ENCODE measurements at regions not wholly inside any gene's neighbourhood (a gene's known extent, or its start where the extent isn't known, plus 50 kb on each side); places are given as distances from the start of the nearest gene placed in this dataset.
"Not testable (repeated sequence)": the region's sequence is repeated elsewhere in the genome, so short reads cannot be mapped to it uniquely, and the experiment has no call there.

DNA sequence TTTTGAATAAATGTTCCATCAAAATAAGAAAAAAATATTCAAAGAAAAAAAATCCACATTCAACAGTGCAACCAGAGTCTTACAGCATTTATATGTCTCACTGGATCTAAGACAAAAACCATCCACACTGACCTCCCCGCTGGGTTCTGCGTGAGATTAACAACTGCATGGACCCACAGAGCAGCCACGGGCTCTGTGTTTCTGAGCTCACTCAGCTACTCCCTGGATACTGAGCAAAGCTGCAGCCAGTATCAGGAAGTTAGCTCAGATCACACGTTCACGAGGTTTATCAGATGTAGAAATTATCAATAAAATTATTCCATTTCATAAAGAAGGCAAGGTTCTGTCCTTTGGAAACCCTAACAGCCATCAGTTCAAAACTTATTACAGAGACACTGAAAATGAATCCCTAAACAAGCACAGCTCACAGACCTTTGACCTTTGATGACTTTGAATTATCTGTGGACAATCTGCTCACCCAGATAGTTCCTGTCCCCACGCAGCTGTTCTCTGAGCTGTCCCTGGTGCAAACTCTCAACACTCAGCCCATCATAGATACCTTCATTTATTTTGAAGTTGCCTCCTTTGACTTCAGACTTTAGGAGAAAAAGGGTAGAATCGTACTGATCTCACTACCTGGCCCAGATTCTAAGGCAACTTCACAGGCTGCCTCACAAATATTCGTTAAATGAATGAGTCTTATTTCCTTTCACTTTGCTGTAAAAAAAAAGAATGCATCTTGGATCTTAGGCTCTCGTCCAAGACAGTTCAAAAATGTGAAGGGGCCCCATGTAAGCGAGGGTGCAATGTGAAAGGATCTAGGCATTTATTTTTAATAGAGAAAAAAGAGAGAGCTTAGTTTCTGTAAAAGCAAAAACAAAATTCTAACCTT lies 67.7 kb upstream of the SVIL start:
- TF ChIP-seq, protein P1, sequence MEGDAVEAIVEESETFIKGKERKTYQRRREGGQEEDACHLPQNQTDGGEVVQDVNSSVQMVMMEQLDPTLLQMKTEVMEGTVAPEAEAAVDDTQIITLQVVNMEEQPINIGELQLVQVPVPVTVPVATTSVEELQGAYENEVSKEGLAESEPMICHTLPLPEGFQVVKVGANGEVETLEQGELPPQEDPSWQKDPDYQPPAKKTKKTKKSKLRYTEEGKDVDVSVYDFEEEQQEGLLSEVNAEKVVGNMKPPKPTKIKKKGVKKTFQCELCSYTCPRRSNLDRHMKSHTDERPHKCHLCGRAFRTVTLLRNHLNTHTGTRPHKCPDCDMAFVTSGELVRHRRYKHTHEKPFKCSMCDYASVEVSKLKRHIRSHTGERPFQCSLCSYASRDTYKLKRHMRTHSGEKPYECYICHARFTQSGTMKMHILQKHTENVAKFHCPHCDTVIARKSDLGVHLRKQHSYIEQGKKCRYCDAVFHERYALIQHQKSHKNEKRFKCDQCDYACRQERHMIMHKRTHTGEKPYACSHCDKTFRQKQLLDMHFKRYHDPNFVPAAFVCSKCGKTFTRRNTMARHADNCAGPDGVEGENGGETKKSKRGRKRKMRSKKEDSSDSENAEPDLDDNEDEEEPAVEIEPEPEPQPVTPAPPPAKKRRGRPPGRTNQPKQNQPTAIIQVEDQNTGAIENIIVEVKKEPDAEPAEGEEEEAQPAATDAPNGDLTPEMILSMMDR (IDR thresholded peaks at IDR 0.05; ENCODE audit: low read depth, low read length) = no peak

DNA sequence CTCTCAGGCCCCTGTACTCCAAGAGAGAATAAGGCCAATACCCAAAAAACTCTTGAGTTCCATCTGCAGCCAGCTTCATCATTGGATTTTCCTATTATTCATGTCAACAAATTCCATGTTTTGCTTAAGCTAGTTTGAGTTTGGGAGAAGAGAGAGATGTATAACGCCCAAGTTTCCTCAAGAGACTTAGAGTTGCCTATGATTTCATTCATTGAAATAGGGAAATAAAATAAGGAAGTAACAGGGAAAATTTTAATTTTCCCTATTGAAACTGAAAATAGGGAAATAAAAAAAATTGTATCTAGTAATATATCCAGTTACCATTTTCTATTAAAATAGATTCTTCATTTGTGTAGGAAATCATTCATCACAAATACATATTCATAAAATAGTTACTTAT lies 66.5 kb upstream of the SVIL start:
- TF ChIP-seq, protein P1 (IDR thresholded peaks at IDR 0.05; ENCODE audit: low read depth, low read length) = no peak
- H3K4me3 ChIP-seq (ENCODE audit: low read depth, low read length) = no peak overlapping the region

More for the DNA sequence above, 67.7 kb upstream of the SVIL start:
- no peak overlapping the region for H3K4me3 ChIP-seq (ENCODE audit: low read depth, low read length)

DNA sequence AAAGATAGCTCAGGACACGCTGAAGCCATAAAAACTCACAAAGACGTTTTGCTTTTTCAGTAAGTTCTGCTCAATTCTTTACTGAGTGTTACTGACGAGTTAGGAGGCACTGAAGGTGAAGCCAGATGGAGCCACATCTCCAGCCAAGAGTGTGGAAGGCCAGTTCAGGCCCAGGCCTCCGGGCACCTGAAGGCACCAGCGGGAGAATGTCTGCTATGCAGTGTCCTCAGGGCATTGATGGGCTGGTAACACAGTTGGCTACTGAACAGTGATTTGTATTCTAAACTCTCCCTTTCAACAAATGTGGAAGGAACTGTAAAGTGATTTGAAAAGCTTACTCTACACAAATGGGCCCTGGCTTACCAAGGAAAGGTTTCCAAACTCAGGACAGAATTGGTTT lies 64.8 kb upstream of the SVIL start:
- H3K4me3 ChIP-seq (ENCODE audit: low read depth, low read length) = no peak overlapping the region
- TF ChIP-seq, protein P1 (IDR thresholded peaks at IDR 0.05; ENCODE audit: low read depth, low read length) = no peak

DNA sequence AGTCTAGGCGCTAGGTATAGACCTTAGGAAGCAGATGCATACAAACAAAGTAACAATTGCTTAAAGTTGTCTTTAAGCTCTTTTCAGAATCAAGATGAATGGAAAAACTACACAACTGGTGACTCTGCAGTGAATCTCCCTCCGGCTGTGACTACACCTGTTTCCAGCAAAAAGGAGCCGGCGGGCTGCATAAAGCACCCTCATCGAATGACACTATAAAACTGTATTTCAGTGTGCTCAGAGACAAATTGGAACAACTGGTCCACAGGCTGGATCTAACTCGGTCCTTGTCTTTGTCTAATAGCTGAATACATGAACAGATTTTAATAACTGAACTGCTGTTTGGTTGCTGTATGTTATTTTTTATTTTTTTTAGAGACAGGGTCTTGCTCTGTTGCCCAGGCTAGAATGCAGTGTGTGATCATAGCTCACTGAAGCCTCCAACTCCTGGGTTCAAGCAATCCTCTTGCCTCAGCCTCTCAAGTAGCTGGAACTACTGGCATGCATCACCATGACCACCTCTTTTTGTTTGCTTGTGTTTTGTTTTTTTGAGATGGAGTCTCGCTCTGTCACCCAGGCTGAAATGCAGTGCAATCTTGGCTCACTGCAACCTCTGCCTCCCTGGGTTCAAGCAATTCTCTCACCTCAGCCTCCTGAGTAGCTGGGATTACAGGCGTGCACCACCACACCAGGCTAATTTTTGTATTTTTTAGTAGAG lies 64.2 kb upstream of the SVIL start:
- TF ChIP-seq, protein P1 (IDR thresholded peaks at IDR 0.05; ENCODE audit: low read depth, low read length) = no peak
- H3K4me3 ChIP-seq (ENCODE audit: low read depth, low read length) = no peak overlapping the region

DNA sequence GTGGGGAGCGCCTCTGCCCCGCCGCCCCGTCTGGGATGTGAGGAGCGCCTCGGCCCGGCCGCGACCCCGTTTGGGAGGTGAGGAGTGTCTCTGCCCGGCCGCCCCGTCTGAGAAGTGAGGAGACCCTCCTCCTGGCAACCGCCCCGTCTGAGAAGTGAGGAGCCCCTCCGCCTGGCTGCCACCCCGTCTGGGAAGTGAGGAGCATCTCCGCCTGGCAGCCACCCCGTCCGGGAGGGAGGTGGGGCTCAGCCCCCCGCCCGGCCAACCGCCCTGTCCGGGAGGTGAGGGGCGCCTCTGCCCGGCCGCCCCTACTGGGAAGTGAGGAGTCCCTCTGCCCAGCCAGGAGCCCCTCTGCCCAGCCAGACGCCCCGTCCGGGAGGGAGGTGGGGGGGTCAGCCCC lies 61.8 kb upstream of the SVIL start:
- H3K4me3 ChIP-seq (ENCODE audit: low read depth, low read length) = not testable (repeated sequence)

DNA sequence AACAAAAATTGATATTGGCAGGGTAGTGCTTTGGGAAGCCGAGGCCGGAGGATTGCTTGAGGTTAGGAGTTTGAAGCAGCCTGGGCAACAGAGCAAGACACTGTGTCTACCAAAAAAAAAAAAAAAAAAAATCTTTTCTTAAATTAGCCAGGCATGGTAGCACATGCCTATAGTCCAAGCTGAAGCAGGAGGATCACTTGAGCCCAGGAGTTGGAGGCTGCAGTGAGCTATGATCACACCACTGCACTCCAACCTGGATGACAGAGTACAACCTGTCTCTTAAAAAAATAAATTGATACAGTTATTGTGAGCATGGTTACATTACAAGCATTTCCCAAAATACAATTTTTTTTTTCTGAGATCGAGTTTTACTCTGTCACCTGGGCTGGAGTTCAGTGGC lies 59.4 kb upstream of the SVIL start:
- no peak overlapping the region for H3K4me3 ChIP-seq (ENCODE audit: low read depth, low read length)
- TF ChIP-seq, protein P1 (IDR thresholded peaks at IDR 0.05; ENCODE audit: low read depth, low read length) = no peak

DNA sequence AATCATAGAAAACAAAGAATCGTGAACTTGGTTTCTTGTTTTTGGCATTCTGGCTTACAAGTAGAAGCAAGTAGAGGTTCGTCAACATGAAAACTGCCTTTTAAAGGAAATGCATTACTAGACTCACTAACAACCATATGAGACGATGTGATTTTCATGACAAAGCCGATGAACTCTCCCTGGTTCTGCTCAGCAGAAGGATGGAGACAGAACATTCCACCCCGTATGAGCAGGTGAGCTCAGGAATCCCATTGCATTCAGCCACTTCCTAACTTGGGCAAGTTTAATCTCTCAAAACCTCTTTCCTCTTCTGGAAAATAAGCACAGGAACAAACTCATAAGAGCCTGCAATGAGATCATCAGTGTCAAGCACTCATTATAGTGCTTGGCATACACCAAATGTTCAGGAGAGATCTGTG lies 57.4 kb upstream of the SVIL start:
- no peak overlapping the region for H3K4me3 ChIP-seq (ENCODE audit: low read depth, low read length)
- TF ChIP-seq, protein P1 (IDR thresholded peaks at IDR 0.05; ENCODE audit: low read depth, low read length) = no peak

Measured in WI38 (cell line).